Esophagus mucosa (tissue), 1 donor: ENCODE measurements at regions not wholly inside any gene's neighbourhood (a gene's known extent, or its start where the extent isn't known, plus 50 kb on each side); places are given as distances from the start of the nearest gene placed in this dataset.

ENCODE experiments used
- ATAC-seq: fragments of 200-7000 bp; cut with Tn5 transposase; one replicate; pipeline ENCODE4 v1.9.1; 2020
- donor health status: DM: yes; HTN: yes; CAD: no.

DNA sequence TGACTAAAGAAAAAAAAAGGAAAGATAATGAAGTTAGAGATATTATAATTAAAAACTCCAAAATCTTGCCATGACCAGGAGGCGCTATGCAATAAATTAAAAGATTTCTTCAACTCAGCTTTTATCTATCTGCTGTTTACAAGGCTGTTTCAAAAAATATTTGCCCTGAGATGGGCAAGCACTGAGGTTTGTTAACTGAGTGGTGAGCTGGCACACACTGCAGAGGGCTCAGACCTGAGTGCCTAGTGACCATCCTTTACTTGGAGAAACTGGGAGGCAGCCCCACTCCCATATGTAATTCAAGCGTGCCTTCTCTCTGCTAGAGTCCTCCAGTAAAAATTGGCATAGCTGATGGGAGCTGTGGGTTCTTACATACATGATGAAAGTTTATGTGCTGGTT lies 198.7 kb upstream of the TBC1D5 start:
- ATAC-seq: no peak

DNA sequence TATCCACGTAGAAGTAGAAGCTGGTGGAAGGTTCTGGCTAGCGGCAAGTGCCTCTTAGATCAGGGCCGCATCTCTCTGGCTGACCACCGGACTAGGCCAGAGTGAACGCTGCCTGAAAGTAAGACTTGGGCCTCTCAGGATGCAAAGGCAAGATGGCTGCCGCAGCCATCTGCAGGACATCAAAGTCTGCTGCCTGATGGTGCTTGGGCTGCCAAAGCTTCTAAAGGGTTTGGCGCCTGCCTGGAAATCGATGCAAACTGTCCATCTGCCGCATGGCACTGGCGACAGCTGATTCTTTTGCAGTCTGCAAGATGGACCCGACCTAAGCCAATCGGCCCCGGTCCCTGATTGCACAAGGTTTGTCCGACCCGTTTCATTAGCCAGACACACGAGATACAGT lies 196.7 kb upstream of the TBC1D5 start:
- ATAC-seq: no peak

DNA sequence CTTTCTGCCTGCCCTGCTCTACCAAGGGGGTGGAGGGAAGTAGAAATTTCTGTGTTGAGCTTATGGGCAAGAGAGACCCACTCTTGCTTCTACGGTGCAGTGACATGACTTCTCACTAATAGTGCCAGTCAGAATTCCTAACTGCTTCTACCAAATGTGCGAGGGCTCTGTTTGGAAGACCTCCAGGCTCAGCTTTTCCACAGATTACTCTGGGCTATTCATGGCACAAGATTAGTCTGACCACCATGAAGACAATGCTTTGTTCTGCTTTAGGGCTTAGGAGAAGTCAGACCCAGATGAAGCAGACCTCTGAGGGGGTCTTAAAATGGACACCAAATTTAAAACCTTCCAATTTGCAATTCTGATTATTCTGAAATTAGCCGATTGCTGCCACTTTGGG lies 195.9 kb upstream of the TBC1D5 start:
- no peak for ATAC-seq

- no peak for ATAC-seq
These were observed 194.5 kb upstream of the TBC1D5 start for GRCh38 chr3:17936736-17937480.

- ATAC-seq: no peak
These were observed 192.8 kb upstream of the TBC1D5 start for GRCh38 chr3:17935222-17935621.

DNA sequence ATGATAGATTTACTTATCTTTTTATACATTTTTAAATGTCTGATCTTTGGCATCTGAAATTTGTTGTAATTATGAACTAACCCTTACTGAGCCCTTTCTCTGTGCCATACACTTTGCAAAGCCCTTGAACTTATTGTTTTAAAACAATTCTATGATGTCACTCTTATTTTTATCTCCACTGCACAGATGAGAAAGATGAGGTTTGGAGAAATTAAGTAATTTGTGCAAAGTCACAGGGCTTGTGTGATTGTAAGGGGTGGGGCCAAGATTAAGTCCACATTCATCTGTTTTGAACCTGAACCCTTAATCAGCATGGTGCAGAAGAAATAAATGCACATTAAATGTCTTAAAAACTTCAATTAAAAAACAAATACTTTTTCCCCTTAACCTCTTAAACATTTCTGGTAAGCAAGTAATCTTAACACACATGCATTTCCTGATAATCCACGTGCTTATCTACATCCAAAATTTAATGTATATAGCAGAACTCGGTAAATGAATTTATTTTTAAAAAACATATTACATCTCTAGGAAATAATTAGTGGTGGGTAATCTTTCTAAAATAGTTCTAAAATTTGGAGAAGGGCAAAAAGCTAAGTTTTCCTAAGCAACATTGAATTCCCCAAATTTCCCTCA lies 189.8 kb upstream of the TBC1D5 start:
- ATAC-seq: no peak

DNA sequence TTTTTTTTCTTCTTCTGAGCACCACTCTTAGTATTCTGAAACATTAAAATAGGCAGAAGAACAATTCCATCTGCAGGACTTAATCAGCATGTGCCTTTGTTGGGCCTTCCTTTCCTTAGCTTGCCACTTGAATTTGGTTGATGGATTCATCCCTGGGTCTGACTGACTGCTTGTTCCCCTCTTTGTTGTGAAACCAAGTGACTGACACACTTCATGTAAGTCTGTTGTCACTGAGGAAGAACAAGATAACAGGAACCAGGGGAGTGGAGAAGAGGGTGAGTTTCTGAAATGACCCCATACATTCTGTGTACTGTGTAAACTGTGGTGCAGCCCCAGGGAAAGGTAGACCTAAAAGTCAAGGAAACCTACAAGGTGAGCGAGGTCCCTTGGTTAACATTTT lies 188.7 kb upstream of the TBC1D5 start:
- no peak for ATAC-seq

GRCh38 chr3:17928502-17929145 lies 186.2 kb upstream of the TBC1D5 start:
- ATAC-seq: no peak

- no peak for ATAC-seq
These were observed 184.6 kb upstream of the TBC1D5 start for GRCh38 chr3:17927036-17927435.

- no peak for ATAC-seq
These were observed 172.9 kb upstream of the TBC1D5 start for GRCh38 chr3:17915341-17915740.

GRCh38 chr3:17913359-17913758 lies 170.9 kb upstream of the TBC1D5 start:
- ATAC-seq: no peak

DNA sequence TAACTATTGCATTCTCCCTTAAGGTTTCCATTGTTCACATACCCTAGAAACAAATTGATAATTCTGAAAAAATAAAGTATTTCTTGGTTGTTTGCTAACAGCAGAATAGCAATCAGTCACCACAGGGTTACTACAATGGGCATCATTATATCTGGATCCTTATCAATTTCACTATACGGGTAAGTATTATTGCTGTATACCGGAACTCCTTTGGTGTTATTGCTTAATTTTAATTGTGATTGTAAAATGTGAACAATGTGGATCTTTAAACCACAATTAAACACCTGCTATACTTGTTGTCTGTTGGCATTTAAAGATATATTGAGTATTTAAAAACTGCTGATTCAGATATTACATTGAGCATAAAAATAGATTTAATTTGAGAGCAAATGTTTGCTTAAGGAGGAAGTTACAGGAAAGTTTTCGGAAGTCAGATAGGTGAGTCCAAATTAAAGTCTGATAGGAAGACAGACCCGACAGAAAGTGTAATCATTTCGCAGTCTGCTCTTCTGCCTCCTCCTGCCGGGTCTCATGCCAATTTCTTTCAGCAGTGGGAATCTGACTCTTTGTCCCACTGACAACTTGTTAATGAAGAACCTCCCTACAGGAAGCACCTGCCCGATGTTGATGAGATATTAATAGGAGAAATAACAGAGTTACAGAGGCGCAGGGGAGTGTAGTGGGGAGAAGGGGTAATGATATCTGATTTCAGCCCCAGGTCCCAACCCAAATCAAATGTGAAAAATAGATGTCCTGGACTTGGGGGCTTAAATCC lies 169.7 kb upstream of the TBC1D5 start:
- no peak for ATAC-seq

- no peak for ATAC-seq
These were observed 168.5 kb upstream of the TBC1D5 start for GRCh38 chr3:17910922-17911321.

DNA sequence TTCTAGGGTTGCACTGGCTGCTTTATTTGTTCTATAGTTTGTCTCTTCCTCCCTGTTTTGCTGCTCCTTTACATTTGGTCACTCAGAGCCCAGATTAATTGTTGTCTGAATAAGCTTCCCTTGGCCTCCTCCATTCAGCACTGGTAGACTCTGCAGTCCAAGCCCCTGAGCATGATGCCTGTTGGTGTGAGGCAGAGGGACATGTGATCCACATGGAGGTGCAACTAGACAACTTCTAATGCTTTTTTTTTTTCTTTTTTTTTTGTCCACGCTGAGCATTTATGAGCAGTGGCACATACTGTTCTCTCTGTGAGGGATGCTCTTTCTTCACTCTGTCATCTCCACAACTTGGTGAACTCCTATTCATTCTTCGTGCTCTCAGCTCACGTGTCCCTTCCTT lies 167.3 kb upstream of the TBC1D5 start:
- no peak for ATAC-seq

DNA sequence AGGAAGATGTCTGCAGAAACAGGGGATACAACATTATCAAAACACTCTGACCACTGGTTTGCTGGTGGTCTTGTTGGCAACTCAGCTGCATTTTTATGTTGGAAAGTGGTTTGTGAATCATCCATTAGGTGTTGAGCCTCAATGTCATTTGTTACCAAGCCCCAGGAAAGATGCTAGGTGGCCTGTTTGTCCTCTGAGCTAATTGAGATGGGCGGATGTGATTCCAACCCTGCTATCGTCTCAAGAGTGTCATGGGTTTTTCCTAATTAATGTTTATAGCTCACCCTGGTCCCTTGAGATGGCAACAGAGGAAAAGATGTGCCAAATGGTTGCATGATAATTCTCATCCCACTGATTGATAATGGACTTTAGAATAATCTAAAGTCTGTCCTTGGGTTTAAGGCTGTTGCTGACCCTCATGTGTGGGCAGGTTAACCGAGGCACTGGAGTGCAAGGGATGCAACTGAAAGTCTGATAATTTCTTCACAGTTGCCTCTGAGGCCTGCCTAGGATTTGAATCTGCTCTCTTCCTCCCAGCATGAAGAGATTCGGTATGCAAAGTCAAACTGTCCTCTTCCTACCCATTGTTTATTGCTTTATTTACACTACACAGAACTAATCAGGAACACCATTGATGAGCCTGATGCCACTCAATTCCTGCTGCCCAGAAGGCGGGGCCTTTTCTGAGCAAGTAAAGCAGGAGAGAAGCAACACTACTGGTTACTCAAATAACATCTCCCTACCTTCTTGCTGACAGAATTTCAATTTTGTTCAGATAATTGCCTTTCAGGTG lies 166.2 kb upstream of the TBC1D5 start:
- no peak for ATAC-seq

DNA sequence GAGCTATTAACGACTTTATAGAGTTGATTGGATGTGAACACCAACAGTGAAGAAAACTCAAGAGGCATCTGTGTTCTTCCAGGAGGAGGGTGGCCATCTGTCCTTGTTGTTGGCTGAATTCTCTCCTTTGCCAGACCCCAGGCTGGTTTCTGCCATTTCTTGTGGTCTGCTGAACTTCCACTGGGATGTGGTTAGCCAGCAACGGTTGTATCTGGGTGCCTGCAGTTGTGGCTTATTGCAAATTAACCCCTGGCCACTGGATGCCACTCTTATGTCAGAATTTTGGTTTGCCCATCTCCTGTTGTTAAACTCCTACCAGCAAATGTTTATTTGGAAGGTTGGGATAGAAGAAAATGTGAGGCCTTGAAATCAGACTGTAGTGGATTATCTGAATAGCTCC lies 163.6 kb upstream of the TBC1D5 start:
- ATAC-seq: no peak

GRCh38 chr3:17901893-17902292 lies 159.5 kb upstream of the TBC1D5 start:
- no peak for ATAC-seq

DNA sequence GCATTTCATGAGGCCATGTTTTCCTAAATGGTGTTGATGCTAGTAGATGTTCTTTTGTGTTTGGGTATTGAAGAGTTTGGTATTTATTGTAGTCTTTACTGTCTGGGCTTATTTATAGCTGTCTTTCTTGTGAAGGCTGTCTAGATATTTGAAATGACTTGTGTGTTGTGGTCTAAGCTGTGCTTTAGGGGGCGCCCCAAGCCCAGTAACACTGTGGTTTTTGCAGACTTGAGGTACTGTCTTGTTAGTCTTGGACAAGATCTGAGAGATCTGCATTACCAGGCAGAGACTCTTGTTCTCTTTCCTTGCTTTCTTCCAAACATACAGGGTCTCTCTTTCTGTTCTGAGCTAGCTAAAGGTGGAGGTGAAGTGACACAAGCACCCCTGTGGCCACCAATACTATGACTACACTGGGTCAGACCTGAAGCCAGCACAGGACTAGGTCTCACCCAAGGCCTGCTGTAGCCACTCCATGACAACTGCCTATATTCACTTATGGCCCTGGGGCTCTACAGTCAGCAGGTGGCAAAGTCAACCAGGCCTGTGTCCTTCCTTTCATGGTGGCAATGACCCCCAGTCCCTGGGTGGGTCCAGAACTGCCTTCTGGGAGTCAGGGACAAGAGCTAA lies 152.1 kb upstream of the TBC1D5 start:
- peak; percentile 83 for ATAC-seq

GRCh38 chr3:17891139-17891856 lies 148.9 kb upstream of the TBC1D5 start:
- ATAC-seq: no peak

DNA sequence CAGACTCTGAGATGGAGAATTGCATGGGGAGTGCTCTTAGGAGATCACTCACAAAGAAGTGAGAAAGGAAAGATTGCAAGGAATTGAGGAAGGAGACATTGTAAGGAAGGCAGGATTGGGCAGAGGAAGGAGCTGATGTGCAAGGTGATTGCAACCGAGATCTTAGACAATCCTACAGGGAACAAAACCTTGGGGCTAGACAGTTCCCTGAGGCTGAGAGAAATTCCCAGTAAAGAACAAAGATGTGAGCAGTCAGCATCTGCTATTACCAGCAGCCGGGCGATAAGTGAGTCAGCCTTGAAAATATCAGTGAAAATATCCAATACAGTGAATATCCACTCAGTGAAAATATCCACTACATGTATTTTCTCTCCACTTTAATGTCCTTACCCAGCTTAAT lies 143.6 kb upstream of the TBC1D5 start:
- ATAC-seq: no peak

DNA sequence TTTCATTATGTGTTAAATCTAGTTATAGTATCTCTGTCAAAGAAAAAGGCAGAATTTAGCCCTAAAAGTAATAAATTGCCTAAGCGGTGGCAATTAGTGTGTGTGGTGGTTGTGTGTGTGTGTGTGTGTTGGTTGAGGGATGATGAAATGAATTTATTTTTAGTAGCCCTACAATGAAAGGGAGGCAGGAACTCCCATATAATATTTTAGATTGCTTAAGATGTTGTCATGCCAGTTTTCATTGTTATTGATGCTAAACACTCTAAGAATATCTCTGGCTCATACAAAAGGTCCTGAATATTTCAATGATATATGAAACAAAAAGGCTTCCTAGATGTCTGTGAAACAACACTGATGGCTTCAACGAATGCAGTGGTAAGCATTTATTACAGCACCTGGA lies 140.6 kb upstream of the TBC1D5 start:
- ATAC-seq: no peak
